ENCODE measurements at regions not wholly inside any gene's neighbourhood (a gene's known extent, or its start where the extent isn't known, plus 50 kb on each side); places are given as distances from the start of the nearest gene placed in this dataset.

GRCh38 chr3:167184511-167184910, 195.6 kb downstream of the ZBBX start:
- TF ChIP-seq POLR2A (IDR thresholded peaks at IDR 0.05; ENCODE audit: low read depth, low read length): no peak
- TF ChIP-seq CEBPB (IDR thresholded peaks at IDR 0.05; ENCODE audit: low read depth, low read length): no peak
- no peak for TF ChIP-seq CTCF (conservative IDR thresholded peaks at IDR 0.05; ENCODE audit: low read depth, low read length)
- no peak for TF ChIP-seq FOS (IDR thresholded peaks at IDR 0.05; ENCODE audit: low read depth, low read length)
- TF ChIP-seq USF2 (IDR thresholded peaks at IDR 0.05; ENCODE audit: low read depth, low read length): no peak
- TF ChIP-seq CHD1 (IDR thresholded peaks at IDR 0.05; ENCODE audit: low read depth, low read length): no peak

Measured in IMR-90 (cell line).